ENCODE measurements at regions not wholly inside any gene's neighbourhood (a gene's known extent, or its start where the extent isn't known, plus 50 kb on each side); places are given as distances from the start of the nearest gene placed in this dataset.

DNA sequence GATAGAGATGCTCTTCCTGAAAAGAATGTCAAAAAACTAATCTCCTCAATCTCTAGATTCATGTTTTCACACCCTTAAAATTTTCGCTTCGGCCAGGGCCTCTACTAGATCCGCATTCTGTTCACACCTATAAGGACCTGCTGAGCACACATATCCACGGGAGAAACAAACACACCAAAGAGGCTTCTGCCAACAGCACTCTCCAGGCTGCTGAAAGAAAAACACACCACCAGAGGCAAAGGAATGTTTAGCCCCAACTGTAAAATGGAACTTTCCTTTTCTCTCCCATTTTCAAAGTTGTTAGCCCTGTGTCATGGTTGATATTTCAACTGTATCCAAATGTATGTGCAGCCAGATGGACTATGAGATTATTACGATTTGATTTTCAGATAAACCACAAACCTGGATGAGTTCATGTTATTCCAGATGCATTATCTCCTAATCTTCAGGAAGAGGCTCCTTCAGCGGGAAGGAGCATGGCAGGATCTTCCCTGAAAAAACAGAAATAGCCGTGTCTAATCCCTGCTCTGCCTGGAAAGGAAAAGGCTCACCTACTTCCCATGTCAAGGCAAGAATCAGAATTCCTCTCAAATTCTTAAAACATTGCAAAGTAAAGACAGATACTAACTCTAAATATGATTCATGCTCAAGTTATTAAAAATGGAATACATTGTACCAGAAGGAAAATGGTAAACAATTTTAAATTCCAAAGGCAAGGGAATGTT is 442.7 kb upstream of the NR2F2 start:
- TF ChIP-seq, protein P1, sequence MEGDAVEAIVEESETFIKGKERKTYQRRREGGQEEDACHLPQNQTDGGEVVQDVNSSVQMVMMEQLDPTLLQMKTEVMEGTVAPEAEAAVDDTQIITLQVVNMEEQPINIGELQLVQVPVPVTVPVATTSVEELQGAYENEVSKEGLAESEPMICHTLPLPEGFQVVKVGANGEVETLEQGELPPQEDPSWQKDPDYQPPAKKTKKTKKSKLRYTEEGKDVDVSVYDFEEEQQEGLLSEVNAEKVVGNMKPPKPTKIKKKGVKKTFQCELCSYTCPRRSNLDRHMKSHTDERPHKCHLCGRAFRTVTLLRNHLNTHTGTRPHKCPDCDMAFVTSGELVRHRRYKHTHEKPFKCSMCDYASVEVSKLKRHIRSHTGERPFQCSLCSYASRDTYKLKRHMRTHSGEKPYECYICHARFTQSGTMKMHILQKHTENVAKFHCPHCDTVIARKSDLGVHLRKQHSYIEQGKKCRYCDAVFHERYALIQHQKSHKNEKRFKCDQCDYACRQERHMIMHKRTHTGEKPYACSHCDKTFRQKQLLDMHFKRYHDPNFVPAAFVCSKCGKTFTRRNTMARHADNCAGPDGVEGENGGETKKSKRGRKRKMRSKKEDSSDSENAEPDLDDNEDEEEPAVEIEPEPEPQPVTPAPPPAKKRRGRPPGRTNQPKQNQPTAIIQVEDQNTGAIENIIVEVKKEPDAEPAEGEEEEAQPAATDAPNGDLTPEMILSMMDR (IDR thresholded peaks at IDR 0.05; ENCODE audit: borderline replicate concordance, insufficient read depth, low read depth, low read length), result no peak
- H3K4me3 ChIP-seq (ENCODE audit: low read depth, low read length), result no peak overlapping the region

DNA sequence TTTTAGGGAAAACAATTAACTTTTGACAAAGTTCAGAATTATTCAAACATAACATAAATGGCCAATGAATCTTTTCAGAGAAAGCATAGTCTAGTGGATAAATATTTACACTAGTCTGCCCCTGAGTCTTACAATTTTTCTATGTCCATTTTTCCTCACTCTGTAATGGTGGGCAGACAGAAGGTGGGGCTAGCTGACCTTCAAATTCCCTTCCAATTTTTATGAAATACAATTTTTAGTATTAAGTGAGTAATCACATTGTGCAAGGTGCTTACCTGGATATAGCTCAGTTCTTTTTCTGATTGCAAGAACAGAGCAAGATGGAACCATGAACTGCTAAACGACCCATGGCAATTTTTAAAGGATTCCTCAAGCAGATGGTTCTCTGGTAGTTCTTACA is 441.7 kb upstream of the NR2F2 start:
- H3K4me3 ChIP-seq (ENCODE audit: low read depth, low read length), result no peak overlapping the region
- TF ChIP-seq, protein P1 (IDR thresholded peaks at IDR 0.05; ENCODE audit: borderline replicate concordance, insufficient read depth, low read depth, low read length), result no peak

DNA sequence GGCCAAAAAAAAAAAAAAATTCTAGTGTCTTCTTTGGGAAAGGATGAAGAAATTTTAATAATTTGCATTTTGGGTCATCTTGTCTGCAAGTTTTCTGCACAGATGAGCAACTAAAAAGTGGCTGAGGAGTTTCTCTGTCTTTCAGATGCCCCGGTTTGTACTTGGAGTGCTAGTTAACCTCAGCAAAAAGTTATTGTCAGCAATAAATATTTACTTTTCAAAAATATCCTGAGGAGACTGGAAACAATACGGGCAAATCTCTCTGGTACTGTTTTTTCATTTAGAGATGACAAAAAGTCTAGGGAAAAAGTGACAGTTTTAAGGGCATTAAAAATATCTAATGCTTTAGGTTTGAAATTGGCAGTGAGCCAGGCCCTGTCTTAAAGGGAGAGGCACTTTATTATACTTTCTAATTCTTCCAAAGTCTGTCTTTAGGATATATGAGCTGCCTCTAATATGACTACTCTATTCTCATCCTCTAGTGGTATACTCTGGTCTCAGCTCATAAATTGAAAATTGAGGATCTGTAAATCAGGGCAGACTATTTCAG is 436.0 kb upstream of the NR2F2 start:
- TF ChIP-seq, protein P1 (IDR thresholded peaks at IDR 0.05; ENCODE audit: borderline replicate concordance, insufficient read depth, low read depth, low read length), result no peak
- H3K4me3 ChIP-seq (ENCODE audit: low read depth, low read length), result no peak overlapping the region

DNA sequence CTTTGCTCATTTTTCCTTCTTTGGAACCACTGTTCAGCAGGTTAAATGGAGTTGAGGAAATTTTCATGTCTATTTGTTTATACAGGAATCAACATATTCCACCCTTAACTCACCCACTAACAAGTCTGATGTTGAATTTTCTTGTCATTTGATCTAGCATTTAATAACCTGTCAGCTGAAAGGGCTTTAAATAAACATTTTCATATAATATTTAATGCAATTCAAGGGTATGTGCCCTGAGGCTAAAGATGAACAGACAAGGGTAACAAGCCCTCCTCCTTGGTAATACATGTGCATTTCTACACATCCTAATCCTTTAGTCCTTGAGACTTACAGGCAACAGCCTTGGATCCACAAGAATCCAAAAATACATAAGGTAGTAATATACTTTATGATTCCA is 435.0 kb upstream of the NR2F2 start:
- TF ChIP-seq, protein P1 (IDR thresholded peaks at IDR 0.05; ENCODE audit: borderline replicate concordance, insufficient read depth, low read depth, low read length), result no peak
- H3K4me3 ChIP-seq (ENCODE audit: low read depth, low read length), result no peak overlapping the region

DNA sequence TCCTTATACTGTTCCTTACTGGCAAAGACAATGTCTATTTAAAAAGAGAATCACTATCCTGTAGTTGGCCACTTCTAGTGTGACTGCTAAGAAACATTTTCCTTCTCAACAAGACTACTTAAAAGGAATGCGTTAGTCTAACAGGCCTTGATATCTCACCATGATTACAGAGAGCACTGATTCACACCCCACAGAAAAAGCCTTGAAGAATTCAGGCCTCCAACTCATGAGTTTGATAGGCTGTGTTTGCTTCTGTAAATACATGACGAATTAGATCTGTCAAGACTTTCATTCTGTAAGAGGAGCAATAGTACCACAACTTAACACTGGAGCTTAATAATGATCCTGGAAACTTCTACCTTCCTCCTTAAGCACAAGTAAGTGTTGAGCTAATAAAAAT is 432.8 kb upstream of the NR2F2 start:
- H3K4me3 ChIP-seq (ENCODE audit: low read depth, low read length), result no peak overlapping the region
- TF ChIP-seq, protein P1 (IDR thresholded peaks at IDR 0.05; ENCODE audit: borderline replicate concordance, insufficient read depth, low read depth, low read length), result no peak

DNA sequence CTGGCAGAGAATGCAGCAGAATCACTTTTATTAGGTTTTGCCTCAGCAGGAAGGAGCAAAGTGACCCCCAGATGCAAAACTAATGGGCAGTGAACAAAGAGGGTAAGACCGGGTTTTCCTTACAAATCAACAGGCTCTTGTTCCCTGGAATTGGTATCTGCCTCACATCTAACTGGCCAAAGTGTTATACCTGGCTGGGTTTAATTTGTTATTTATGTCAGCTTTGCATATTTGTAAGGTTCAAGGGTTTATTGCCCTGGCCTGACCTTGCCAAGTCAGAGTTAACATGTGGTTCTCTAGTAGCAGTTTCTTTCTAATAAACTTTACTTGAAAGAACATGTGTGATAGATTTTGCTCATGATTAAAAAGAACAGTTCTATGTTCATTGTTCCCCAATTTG is 431.7 kb upstream of the NR2F2 start:
- TF ChIP-seq, protein P1 (IDR thresholded peaks at IDR 0.05; ENCODE audit: borderline replicate concordance, insufficient read depth, low read depth, low read length), result no peak
- no peak overlapping the region for H3K4me3 ChIP-seq (ENCODE audit: low read depth, low read length)

DNA sequence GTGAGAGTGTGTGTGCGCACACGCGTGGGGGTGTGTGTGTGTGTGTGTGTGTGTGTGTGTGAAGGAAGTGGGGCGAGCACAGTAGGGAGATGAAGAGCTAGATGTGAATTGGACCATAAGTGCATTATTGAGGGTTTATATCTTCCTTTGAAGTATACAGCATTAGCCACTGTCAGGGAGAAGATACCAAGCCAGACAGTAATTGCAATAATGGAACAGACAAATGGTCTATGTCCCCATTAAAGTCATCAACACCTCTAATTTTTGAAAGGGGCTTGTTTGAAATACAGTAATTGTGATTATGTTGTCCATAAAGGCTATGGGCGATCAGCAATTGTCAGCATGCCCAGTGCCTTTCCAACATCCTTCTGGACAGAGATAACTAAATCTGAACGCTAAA is 429.2 kb upstream of the NR2F2 start:
- H3K4me3 ChIP-seq (ENCODE audit: low read depth, low read length), result no peak overlapping the region
- TF ChIP-seq, protein P1 (IDR thresholded peaks at IDR 0.05; ENCODE audit: borderline replicate concordance, insufficient read depth, low read depth, low read length), result no peak
